ENCODE measurements at regions not wholly inside any gene's neighbourhood (a gene's known extent, or its start where the extent isn't known, plus 50 kb on each side); places are given as distances from the start of the nearest gene placed in this dataset.

DNA sequence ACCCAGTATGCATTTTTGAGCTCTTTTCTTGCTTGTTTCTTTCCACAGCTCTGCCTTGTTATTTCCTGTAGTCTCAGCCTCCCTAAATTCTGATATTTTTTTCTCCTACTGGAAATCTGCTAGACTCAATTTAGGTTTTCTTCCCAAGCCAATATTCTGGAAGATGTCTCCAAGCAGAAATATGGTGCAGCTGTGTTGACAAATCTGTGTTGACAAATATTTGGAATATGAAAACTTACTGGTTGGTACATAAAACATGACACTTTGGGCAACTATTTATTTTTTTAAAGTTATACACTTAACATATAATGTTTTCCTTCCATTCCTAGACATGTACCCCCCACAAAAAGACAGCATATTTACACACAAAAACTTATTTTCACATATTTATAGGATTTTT is 1048.4 kb downstream of the NCAM2 start:
- no peak overlapping the region for H3K4me3 ChIP-seq (ENCODE audit: low read depth, low read length)
- in situ Hi-C loops (cut with HindIII; ENCODE audit: low sequenced_read_pairs): no loop called here
- TF ChIP-seq, protein P1, sequence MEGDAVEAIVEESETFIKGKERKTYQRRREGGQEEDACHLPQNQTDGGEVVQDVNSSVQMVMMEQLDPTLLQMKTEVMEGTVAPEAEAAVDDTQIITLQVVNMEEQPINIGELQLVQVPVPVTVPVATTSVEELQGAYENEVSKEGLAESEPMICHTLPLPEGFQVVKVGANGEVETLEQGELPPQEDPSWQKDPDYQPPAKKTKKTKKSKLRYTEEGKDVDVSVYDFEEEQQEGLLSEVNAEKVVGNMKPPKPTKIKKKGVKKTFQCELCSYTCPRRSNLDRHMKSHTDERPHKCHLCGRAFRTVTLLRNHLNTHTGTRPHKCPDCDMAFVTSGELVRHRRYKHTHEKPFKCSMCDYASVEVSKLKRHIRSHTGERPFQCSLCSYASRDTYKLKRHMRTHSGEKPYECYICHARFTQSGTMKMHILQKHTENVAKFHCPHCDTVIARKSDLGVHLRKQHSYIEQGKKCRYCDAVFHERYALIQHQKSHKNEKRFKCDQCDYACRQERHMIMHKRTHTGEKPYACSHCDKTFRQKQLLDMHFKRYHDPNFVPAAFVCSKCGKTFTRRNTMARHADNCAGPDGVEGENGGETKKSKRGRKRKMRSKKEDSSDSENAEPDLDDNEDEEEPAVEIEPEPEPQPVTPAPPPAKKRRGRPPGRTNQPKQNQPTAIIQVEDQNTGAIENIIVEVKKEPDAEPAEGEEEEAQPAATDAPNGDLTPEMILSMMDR (IDR thresholded peaks at IDR 0.05; ENCODE audit: low read depth, low read length, missing control alignments): no peak
- no peak for DNase-seq (ENCODE audit: low read depth)

DNA sequence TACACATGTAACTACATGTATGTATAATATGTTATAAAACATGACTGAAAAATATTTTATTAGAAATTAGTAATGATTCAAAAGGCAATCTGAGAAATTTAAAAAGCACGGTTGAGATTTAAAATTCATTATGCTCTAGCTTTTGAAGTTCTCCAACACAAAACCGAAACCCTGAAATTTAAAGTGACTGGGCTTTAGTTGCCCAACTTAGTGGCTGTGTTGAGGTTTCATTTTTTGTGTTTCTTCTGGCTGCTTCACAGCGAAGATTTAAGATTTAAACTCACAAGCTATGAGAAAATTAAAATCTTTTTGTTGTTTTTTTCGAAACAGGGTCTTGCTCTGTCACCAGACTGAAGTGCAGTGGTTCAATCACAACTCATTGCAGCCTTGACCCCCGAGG is 1058.7 kb downstream of the NCAM2 start:
- H3K4me3 ChIP-seq (ENCODE audit: low read depth, low read length): no peak overlapping the region
- no peak for DNase-seq (ENCODE audit: low read depth)
- in situ Hi-C loops (cut with HindIII; ENCODE audit: low sequenced_read_pairs): no loop called here
- TF ChIP-seq, protein P1 (IDR thresholded peaks at IDR 0.05; ENCODE audit: low read depth, low read length, missing control alignments): no peak

DNA sequence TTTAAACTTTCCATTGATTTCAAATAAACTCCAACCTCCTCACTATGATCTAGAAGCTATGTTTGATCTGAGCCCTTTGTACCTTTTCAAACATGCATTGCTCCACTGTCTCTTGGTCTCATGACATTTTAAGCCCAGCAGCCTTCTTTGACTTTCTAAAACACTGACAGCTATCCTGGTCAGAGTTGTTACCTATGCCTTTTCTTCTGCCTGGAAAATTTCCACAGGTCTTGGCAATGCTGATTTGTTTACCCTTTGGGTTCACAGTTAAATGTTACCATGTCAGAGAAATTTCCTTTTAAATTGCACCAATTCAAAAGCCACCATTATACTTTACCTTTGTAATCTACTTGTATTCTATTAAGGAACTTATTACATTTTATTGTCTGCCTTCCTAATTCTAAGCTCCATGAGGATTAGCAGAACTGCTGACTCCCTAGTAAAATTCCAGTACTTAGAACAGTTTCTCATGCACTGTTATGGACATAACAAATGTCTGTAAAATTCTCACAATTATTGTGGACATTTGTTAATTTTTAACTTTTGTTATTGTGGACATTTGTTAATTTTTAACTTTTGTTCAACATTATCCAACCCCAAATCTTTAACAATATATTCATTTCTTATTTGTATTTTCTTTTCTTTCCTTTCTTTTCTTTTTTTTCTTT is 1064.4 kb downstream of the NCAM2 start:
- DNase-seq (ENCODE audit: low read depth): no peak
- in situ Hi-C loops (cut with HindIII; ENCODE audit: low sequenced_read_pairs): no loop called here
- H3K4me3 ChIP-seq (ENCODE audit: low read depth, low read length): no peak overlapping the region
- TF ChIP-seq, protein P1 (IDR thresholded peaks at IDR 0.05; ENCODE audit: low read depth, low read length, missing control alignments): no peak

DNA sequence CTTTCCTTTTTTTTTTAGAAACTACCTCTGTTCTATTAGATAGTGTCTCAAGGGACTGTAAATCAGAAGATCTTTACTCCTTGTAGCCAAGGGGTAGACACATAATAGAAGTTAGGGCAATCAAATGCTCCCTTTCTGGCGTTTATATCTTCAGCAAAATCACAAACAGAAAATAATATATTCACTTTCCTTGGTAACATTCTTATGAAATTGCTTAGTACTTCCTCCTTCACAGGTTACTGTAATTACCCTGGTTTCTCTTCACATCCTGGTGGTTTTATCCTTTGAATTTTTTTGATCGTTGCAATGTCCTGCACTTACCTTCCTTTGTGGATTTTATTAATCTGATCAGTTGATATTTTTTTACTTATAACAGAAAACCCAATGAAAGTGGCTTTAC is 1064.9 kb downstream of the NCAM2 start:
- H3K4me3 ChIP-seq (ENCODE audit: low read depth, low read length): no peak overlapping the region
- no peak for DNase-seq (ENCODE audit: low read depth)
- in situ Hi-C loops (cut with HindIII; ENCODE audit: low sequenced_read_pairs): no loop called here
- TF ChIP-seq, protein P1 (IDR thresholded peaks at IDR 0.05; ENCODE audit: low read depth, low read length, missing control alignments): no peak

DNA sequence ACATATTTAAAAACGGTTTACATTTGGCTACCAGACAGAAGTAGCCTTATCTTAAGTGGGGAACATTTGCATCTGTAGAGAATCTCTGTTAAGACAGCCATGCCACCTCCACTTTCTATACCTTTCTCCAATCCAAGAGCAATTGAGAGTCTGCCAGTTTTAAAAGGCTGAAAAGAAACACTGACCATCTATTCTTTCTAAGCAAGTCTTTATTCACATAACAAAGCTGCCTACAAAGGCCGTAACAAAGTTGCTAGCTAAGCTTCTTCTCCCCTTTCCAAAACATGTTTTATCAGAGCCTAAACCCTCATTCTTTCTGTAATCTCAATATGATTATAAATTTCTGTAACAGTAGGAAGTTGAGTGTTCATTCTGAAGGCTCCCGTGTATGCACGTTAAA is 1078.3 kb downstream of the NCAM2 start:
- no peak for DNase-seq (ENCODE audit: low read depth)
- TF ChIP-seq, protein P1 (IDR thresholded peaks at IDR 0.05; ENCODE audit: low read depth, low read length, missing control alignments): no peak
- in situ Hi-C loops (cut with HindIII; ENCODE audit: low sequenced_read_pairs): no loop called here
- no peak overlapping the region for H3K4me3 ChIP-seq (ENCODE audit: low read depth, low read length)

DNA sequence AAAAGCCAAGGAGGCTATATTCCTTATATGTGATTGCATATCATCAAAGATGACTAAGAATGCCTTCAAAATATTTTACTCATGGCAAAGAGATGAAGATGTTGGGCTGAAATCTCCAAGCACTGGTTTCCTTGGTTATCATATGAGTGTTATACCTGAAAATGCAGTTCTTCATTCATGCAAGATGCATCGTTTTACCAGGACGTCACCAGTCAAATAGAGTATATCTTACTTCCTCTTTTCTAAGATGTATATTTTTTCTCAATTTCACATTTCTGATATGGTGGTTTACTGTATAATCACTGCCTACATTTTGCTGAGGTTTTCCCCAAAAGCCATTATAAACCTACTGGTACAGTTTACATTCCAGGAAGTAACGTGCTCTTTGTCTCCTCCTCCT is 1085.7 kb downstream of the NCAM2 start:
- no peak overlapping the region for H3K4me3 ChIP-seq (ENCODE audit: low read depth, low read length)
- in situ Hi-C loops (cut with HindIII; ENCODE audit: low sequenced_read_pairs): no loop called here
- no peak for DNase-seq (ENCODE audit: low read depth)
- TF ChIP-seq, protein P1 (IDR thresholded peaks at IDR 0.05; ENCODE audit: low read depth, low read length, missing control alignments): no peak
